PFSK-1 (cell line): ENCODE measurements at regions not wholly inside any gene's neighbourhood (a gene's known extent, or its start where the extent isn't known, plus 50 kb on each side); places are given as distances from the start of the nearest gene placed in this dataset.

Experiments
- SIN3A ChIP-seq: IDR thresholded peaks from 2 replicates; pipeline ENCODE4 v1.6.1; 2012; ENCODE audit warnings: mild to moderate bottlenecking, low read length, moderate library complexity, borderline replicate concordance; ENCODE audit not compliant: insufficient read depth
- TAF1 ChIP-seq: IDR thresholded peaks from 2 replicates; pipeline ENCODE4 v1.6.1; 2012; ENCODE audit warnings: low read length, control low read depth, borderline replicate concordance; ENCODE audit not compliant: insufficient read depth

DNA sequence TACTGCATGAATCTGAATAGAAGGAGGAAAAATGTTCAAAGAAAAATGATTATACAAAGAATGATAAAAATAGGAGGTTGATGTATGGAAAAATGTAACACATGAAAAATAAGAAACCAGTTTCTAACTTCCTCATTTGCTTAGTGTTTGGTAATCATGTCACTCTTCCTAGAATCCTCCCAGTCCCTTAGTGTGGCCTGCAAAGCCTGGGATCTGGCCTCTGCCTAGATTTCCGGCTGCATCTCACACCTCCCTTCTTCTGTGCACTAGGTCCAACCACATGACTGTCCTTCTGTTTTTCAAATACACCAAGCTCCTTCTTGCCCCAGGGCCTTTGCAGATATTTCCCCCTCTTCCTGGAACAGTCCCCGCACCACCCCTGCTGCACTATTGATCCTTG is 76.8 kb upstream of the RBMS1 start:
- no peak for TF ChIP-seq TAF1
- no peak for TF ChIP-seq SIN3A
